GM12878 (cell line): ENCODE measurements at regions not wholly inside any gene's neighbourhood (a gene's known extent, or its start where the extent isn't known, plus 50 kb on each side); places are given as distances from the start of the nearest gene placed in this dataset.

Source experiments
- ATAC-seq: fragments of 200-7000 bp; cut with Tn5 transposase; 3 replicates; pipeline ENCODE4 v1.9.1; 2020; ENCODE audit warnings: mild to moderate bottlenecking, moderate library complexity
- BruUV-seq: library from RNA; stranded (reverse); fragments of 400-500 nt; replicated peaks from 2 replicates; lab custom pipeline; 2021; lab: Mats Ljungman, UMichigan
- CTCF ChIA-PET: fragments of 300-600 bp; sonication (Branson Sonifier 250); formaldehyde crosslinking; extraction: SDS; loops from one replicate; lab custom pipeline; 2021; ENCODE audit warnings: inconsistent platforms; lab: Yijun Ruan, JAX
- POLR2A ChIA-PET: fragments of 350-600 bp; formaldehyde crosslinking; extraction: SDS; loops from one replicate; lab custom pipeline; 2021; ENCODE audit warnings: inconsistent platforms; lab: Charles Lee
- RAD21 ChIA-PET: fragments of 300-600 bp; sonication (Branson Sonifier 250); formaldehyde crosslinking; loops from one replicate; lab custom pipeline; 2023; ENCODE audit warnings: antibody characterized with exemption; ENCODE audit not compliant: unreplicated experiment; lab: Charles Lee
- SMC1A ChIA-PET: fragments of 300-600 bp; sonication (Branson Sonifier 250); formaldehyde crosslinking; loops from one replicate; lab custom pipeline; 2023; ENCODE audit not compliant: unreplicated experiment, uncharacterized antibody; lab: Charles Lee
- DNase-seq: peaks from one replicate; pipeline ENCODE4 v3.0.0-alpha.2; 2011; ENCODE audit warnings: low read depth, low spot score
- FAIRE-seq: peaks from 3 replicates; lab custom pipeline; 2011; peaks lifted over from hg19 to GRCh38; lab: Jason Lieb, UNC
- H2AFZ ChIP-seq: 2 replicates; pipeline ENCODE4 v1.6.0; 2011; ENCODE audit warnings: low read depth, low read length, control low read depth; ENCODE audit not compliant: control insufficient read depth
- H3K27ac ChIP-seq: 2 replicates; pipeline ENCODE4 v1.5.1; 2011; ENCODE audit warnings: control low read depth; ENCODE audit not compliant: control insufficient read depth, insufficient read depth
- H3K27me3 ChIP-seq, 2 experiments: replicated peaks in 1 of 2; 2 replicates each; pipeline versions ENCODE4 v1.6.0 to v1.6.1; 2011; ENCODE audit warnings: low read length in 1 of 2; ENCODE audit not compliant: control insufficient read depth in 2 of 2, insufficient read depth in 2 of 2
- H3K36me3 ChIP-seq, 2 experiments: 2 replicates each; pipeline ENCODE4 v1.5.1; 2011; ENCODE audit warnings: low read length in 1 of 2; ENCODE audit not compliant: control insufficient read depth in 2 of 2, insufficient read depth in 2 of 2
- H3K4me1 ChIP-seq: 2 replicates; pipeline ENCODE4 v1.6.1; 2011; ENCODE audit warnings: mild to moderate bottlenecking, low read length, moderate library complexity, mixed read lengths; ENCODE audit not compliant: control insufficient read depth, insufficient read depth
- H3K4me2 ChIP-seq: 2 replicates; pipeline ENCODE4 v1.6.0; 2011; ENCODE audit warnings: control low read depth; ENCODE audit not compliant: control insufficient read depth, insufficient read depth
- H3K4me3 ChIP-seq: fragments of 200-600 bp; sonication (generic); 2 replicates; pipeline ENCODE4 v1.5.1; 2016
- H3K79me2 ChIP-seq: 2 replicates; pipeline ENCODE4 v1.6.0; 2011; ENCODE audit warnings: low read length; ENCODE audit not compliant: control insufficient read depth, insufficient read depth
- H3K9ac ChIP-seq: 2 replicates; pipeline ENCODE4 v1.8.0; 2011; ENCODE audit warnings: low read length, control low read depth, mixed read lengths; ENCODE audit not compliant: control insufficient read depth, insufficient read depth
- H3K9me3 ChIP-seq: replicated peaks from 3 replicates; pipeline ENCODE4 v1.5.1; 2011; ENCODE audit warnings: mild to moderate bottlenecking, low read length; ENCODE audit not compliant: control insufficient read depth, insufficient read depth
- H4K20me1 ChIP-seq: 2 replicates; pipeline ENCODE4 v1.6.0; 2011; ENCODE audit not compliant: control insufficient read depth, insufficient read depth
- CREB1 ChIP-seq: IDR thresholded peaks from 2 replicates; pipeline ENCODE4 v1.6.1; 2012; ENCODE audit warnings: low read depth, mild to moderate bottlenecking, inconsistent platforms
- EGR1 ChIP-seq, 2 experiments: IDR thresholded peaks; 1 replicate in 1 of 2; 2 replicates in 1 of 2; pipeline ENCODE4 v1.6.1; 2011 to 2012; ENCODE audit warnings: low read depth in 2 of 2, low read length in 2 of 2, borderline replicate concordance in 1 of 2, mild to moderate bottlenecking in 1 of 2, moderate library complexity in 1 of 2
- ETV6 ChIP-seq, 2 experiments: fragments of 450-650 bp in 1 of 2; IDR thresholded peaks in 1 of 2; conservative IDR thresholded peaks in 1 of 2; 2 replicates each; pipeline ENCODE4 v1.6.1; 2014; ENCODE audit warnings: antibody characterized with exemption in 1 of 2, borderline replicate concordance in 1 of 2, low read depth in 1 of 2, mild to moderate bottlenecking in 1 of 2, moderate library complexity in 1 of 2
- EZH2 ChIP-seq: IDR thresholded peaks from 2 replicates; pipeline ENCODE4 v1.6.1; 2012; ENCODE audit warnings: low read depth, mild to moderate bottlenecking, control low read depth, inconsistent platforms, low read length, borderline replicate concordance; ENCODE audit not compliant: control insufficient read depth
- IRF4 ChIP-seq: IDR thresholded peaks from 2 replicates; pipeline ENCODE4 v1.6.1; 2011; ENCODE audit warnings: low read depth, low read length
- JUNB ChIP-seq: IDR thresholded peaks from 2 replicates; pipeline ENCODE4 v1.6.1; 2016; ENCODE audit warnings: antibody characterized with exemption, mild to moderate bottlenecking
- MTA3 ChIP-seq: IDR thresholded peaks from 2 replicates; pipeline ENCODE4 v1.6.1; 2012; ENCODE audit warnings: low read length, inconsistent platforms, borderline replicate concordance
- MXI1 ChIP-seq: fragments of 150-350 bp; IDR thresholded peaks from 2 replicates; pipeline ENCODE4 v1.6.1; 2011; ENCODE audit warnings: low read depth, mild to moderate bottlenecking, inconsistent platforms, low read length, improper control_type of control experiment
- MYB ChIP-seq: fragments of 150-350 bp; IDR thresholded peaks from 2 replicates; pipeline ENCODE4 v1.6.1; 2014; ENCODE audit warnings: mild to moderate bottlenecking, low read depth, low read length, borderline replicate concordance
- MYC ChIP-seq: IDR thresholded peaks from 2 replicates; pipeline ENCODE4 v1.6.1; 2011; ENCODE audit warnings: mild to moderate bottlenecking, low read length, moderate library complexity, inconsistent platforms; ENCODE audit not compliant: insufficient read depth, insufficient replicate concordance, insufficient read length, severe bottlenecking
- PAX8 ChIP-seq: fragments of 450-650 bp; IDR thresholded peaks from 2 replicates; pipeline ENCODE4 v1.6.1; 2017; ENCODE audit warnings: mild to moderate bottlenecking, moderate library complexity
- POLR2AphosphoS5 ChIP-seq: IDR thresholded peaks from 2 replicates; pipeline ENCODE4 v1.6.1; 2011; ENCODE audit warnings: mild to moderate bottlenecking, low read length, inconsistent platforms
- SIN3A ChIP-seq: IDR thresholded peaks from 2 replicates; pipeline ENCODE4 v1.6.1; 2012; ENCODE audit warnings: low read depth, low read length, improper control_type of control experiment
- STAT1 ChIP-seq: fragments of 450-650 bp; conservative IDR thresholded peaks from 2 replicates; pipeline ENCODE4 v1.6.1; 2014; ENCODE audit warnings: antibody characterized with exemption, mild to moderate bottlenecking
- ZNF274 ChIP-seq: IDR thresholded peaks from one replicate; pipeline ENCODE4 v1.8.0; 2011; ENCODE audit not compliant: insufficient read length, insufficient read depth
- WGBS: methylation state at CpG from one replicate; pipeline ENCODE4 v1.1.6; 2016; ENCODE audit warnings: low lambda C conversion rate; ENCODE audit not compliant: insufficient replicate concordance, insufficient coverage; ENCODE audit errors: missing lambda C conversion rate; 5-methylcytosine and 5-hydroxymethylcytosine counted together
- in situ Hi-C: fragments of 300-500 bp; cut with MboI; formaldehyde crosslinking; loops from 9 replicates; pipeline ENCODE4 v1.14.3; 2018; ENCODE audit warnings: mixed read lengths
- intact Hi-C: fragments of 100-400 bp; cut with micrococcal nuclease; formaldehyde crosslinking; loops from one replicate; pipeline ENCODE4 v1.14.2; 2022; ENCODE audit not compliant: unreplicated experiment
- TF ChIP-seq, protein P1 (sequence below): IDR thresholded peaks from 2 replicates; pipeline ENCODE4 v1.6.1; 2012; ENCODE audit warnings: mild to moderate bottlenecking, low read depth, low read length
- TF ChIP-seq, protein P2 (sequence below): fragments of 450-650 bp; IDR thresholded peaks from 2 replicates; pipeline ENCODE4 v1.6.1; 2017; ENCODE audit warnings: mild to moderate bottlenecking, moderate library complexity

- no peaks in the 10 kb centered on the region for H3K27me3 ChIP-seq
- RAD21 ChIA-PET: no interaction called here
- H3K79me2 ChIP-seq: no peaks in the 10 kb centered on the region
- no peak overlapping the region for H2AFZ ChIP-seq
- no peak for ATAC-seq
- in situ Hi-C loops (no loop called here), intact Hi-C loops (no loop called here)
- no peak overlapping the region for H3K27ac ChIP-seq
- SMC1A ChIA-PET: interaction anchor here (0.6 kb wide), 1 partner anchor 335 kb away, joined by 3 read pairs; no protein-coding TSS in a partner anchor
- no peaks in the 10 kb centered on the region for H3K36me3 ChIP-seq
- 0% methylated on average over 1 of the region's 1 CpG for WGBS
- POLR2A ChIA-PET: no interaction called here
- no peak overlapping the region for H3K4me2 ChIP-seq
- H4K20me1 ChIP-seq: no peaks in the 10 kb centered on the region
- no peak overlapping the region for H3K4me3 ChIP-seq
- no TSS peak for BruUV-seq
- TF ChIP-seq, protein P1, sequence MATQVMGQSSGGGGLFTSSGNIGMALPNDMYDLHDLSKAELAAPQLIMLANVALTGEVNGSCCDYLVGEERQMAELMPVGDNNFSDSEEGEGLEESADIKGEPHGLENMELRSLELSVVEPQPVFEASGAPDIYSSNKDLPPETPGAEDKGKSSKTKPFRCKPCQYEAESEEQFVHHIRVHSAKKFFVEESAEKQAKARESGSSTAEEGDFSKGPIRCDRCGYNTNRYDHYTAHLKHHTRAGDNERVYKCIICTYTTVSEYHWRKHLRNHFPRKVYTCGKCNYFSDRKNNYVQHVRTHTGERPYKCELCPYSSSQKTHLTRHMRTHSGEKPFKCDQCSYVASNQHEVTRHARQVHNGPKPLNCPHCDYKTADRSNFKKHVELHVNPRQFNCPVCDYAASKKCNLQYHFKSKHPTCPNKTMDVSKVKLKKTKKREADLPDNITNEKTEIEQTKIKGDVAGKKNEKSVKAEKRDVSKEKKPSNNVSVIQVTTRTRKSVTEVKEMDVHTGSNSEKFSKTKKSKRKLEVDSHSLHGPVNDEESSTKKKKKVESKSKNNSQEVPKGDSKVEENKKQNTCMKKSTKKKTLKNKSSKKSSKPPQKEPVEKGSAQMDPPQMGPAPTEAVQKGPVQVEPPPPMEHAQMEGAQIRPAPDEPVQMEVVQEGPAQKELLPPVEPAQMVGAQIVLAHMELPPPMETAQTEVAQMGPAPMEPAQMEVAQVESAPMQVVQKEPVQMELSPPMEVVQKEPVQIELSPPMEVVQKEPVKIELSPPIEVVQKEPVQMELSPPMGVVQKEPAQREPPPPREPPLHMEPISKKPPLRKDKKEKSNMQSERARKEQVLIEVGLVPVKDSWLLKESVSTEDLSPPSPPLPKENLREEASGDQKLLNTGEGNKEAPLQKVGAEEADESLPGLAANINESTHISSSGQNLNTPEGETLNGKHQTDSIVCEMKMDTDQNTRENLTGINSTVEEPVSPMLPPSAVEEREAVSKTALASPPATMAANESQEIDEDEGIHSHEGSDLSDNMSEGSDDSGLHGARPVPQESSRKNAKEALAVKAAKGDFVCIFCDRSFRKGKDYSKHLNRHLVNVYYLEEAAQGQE: no peak
- TF ChIP-seq STAT1 (no peak), MTA3 (no peak), PAX8 (no peak), MXI1 (no peak), JUNB (no peak), IRF4 (no peak), EZH2 (no peak), ETV6 (conservative IDR thresholded peaks at IDR 0.05 in 1 of 2, IDR thresholded peaks at IDR 0.05 in 1 of 2; ENCODE audit: borderline replicate concordance in 1 of 2, low read depth in 1 of 2) (no peak), SIN3A (no peak), MYB (no peak), MYC (no peak), POLR2AphosphoS5 (no peak), ZNF274 (no peak), EGR1 (IDR thresholded peaks at IDR 0.05; ENCODE audit: borderline replicate concordance in 1 of 2, low read depth in 2 of 2, low read length in 2 of 2) (no peak), CREB1 (no peak)
- TF ChIP-seq, protein P2, sequence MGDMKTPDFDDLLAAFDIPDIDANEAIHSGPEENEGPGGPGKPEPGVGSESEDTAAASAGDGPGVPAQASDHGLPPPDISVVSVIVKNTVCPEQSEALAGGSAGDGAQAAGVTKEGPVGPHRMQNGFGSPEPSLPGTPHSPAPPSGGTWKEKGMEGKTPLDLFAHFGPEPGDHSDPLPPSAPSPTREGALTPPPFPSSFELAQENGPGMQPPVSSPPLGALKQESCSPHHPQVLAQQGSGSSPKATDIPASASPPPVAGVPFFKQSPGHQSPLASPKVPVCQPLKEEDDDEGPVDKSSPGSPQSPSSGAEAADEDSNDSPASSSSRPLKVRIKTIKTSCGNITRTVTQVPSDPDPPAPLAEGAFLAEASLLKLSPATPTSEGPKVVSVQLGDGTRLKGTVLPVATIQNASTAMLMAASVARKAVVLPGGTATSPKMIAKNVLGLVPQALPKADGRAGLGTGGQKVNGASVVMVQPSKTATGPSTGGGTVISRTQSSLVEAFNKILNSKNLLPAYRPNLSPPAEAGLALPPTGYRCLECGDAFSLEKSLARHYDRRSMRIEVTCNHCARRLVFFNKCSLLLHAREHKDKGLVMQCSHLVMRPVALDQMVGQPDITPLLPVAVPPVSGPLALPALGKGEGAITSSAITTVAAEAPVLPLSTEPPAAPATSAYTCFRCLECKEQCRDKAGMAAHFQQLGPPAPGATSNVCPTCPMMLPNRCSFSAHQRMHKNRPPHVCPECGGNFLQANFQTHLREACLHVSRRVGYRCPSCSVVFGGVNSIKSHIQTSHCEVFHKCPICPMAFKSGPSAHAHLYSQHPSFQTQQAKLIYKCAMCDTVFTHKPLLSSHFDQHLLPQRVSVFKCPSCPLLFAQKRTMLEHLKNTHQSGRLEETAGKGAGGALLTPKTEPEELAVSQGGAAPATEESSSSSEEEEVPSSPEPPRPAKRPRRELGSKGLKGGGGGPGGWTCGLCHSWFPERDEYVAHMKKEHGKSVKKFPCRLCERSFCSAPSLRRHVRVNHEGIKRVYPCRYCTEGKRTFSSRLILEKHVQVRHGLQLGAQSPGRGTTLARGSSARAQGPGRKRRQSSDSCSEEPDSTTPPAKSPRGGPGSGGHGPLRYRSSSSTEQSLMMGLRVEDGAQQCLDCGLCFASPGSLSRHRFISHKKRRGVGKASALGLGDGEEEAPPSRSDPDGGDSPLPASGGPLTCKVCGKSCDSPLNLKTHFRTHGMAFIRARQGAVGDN: no peak
- DNase-seq: no peak
- H3K4me1 ChIP-seq: no peaks in the 10 kb centered on the region
- FAIRE-seq: no peak
- H3K9me3 ChIP-seq: no peaks in the 10 kb centered on the region
- CTCF ChIA-PET: no interaction called here
- H3K9ac ChIP-seq: no peak overlapping the region
Measured at GRCh38 chr6:155915651-155916050, 460.0 kb upstream of the NOX3 start.
